Suprapubic skin (tissue), 3 donors: ENCODE measurements at regions not wholly inside any gene's neighbourhood (a gene's known extent, or its start where the extent isn't known, plus 50 kb on each side); places are given as distances from the start of the nearest gene placed in this dataset.

Source experiments
- EP300 ChIP-seq: sonication (generic); formaldehyde crosslinking; IDR thresholded peaks from one replicate; pipeline ENCODE4 v1.6.1; 2017; ENCODE audit warnings: antibody characterized with exemption
- POLR2A ChIP-seq, 2 donors: fragments of 450-650 bp; IDR thresholded peaks; one replicate each; pipeline ENCODE4 v1.6.1; 2017; ENCODE audit warnings: antibody characterized with exemption in 2 of 2, mild to moderate bottlenecking in 2 of 2, moderate library complexity in 2 of 2
- TF ChIP-seq, protein P1 (sequence below), 2 donors: fragments of 200-600 bp in 1 of 2; fragments of 450-650 bp in 1 of 2; sonication (generic) in 1 of 2; IDR thresholded peaks; one replicate each; pipeline ENCODE4 v1.5.1; 2016 to 2019; ENCODE audit warnings: antibody characterized with exemption in 2 of 2, mild to moderate bottlenecking in 1 of 2, moderate library complexity in 1 of 2

DNA sequence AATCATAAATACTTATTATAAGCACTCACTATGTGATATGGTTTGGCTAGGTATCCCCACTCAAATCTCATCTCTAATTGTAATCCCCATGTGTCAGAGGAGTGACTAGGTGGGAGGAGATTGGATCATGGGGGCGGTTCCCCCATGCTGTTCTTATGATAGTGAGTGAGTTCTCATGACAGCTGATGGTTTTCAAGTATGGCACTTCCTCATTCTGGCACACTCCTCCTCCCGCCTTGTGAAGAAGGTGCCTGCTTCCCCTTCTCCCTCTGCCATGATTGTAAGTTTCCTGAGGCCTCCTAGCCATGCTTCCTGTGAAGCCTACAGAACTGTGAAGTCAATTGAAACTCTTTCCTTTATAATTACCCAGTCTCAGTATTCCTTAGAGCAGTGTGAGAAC lies 53.3 kb upstream of the CHMP2B start:
- TF ChIP-seq, protein P1, sequence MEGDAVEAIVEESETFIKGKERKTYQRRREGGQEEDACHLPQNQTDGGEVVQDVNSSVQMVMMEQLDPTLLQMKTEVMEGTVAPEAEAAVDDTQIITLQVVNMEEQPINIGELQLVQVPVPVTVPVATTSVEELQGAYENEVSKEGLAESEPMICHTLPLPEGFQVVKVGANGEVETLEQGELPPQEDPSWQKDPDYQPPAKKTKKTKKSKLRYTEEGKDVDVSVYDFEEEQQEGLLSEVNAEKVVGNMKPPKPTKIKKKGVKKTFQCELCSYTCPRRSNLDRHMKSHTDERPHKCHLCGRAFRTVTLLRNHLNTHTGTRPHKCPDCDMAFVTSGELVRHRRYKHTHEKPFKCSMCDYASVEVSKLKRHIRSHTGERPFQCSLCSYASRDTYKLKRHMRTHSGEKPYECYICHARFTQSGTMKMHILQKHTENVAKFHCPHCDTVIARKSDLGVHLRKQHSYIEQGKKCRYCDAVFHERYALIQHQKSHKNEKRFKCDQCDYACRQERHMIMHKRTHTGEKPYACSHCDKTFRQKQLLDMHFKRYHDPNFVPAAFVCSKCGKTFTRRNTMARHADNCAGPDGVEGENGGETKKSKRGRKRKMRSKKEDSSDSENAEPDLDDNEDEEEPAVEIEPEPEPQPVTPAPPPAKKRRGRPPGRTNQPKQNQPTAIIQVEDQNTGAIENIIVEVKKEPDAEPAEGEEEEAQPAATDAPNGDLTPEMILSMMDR (IDR thresholded peaks at IDR 0.05) = no peak
- TF ChIP-seq EP300 (no peak), POLR2A (IDR thresholded peaks at IDR 0.05) (no peak)
